ENCODE measurements at regions not wholly inside any gene's neighbourhood (a gene's known extent, or its start where the extent isn't known, plus 50 kb on each side); places are given as distances from the start of the nearest gene placed in this dataset.

- Histone ChIP-seq H3K4me2 (ENCODE audit: unreplicated experiment) (no peak overlapping the region), H3K9me3 (ENCODE audit: low read depth) (no peaks in the 10 kb centered on the region), H3K27me3 (replicated peaks; ENCODE audit: insufficient read depth) (peaks cover 10% of the 10 kb centered on the region; the same call in 1 of the 2 replicates), H3K79me2 (ENCODE audit: insufficient read depth) (no peaks in the 10 kb centered on the region), H3K27ac (no peak overlapping the region), H3K4me1 (ENCODE audit: insufficient read depth) (peaks cover 10% of the 10 kb centered on the region), H2AFZ (no peak overlapping the region), H3K36me3 (ENCODE audit: low read depth) (no peaks in the 10 kb centered on the region), H3K9me2 (ENCODE audit: insufficient read depth) (no peaks in the 10 kb centered on the region), H4K20me1 (ENCODE audit: insufficient read depth) (no peaks in the 10 kb centered on the region), H3F3A (ENCODE audit: insufficient read depth) (peaks cover 10% of the 10 kb centered on the region; the same call in 1 of the 2 replicates), H3K9ac (no peak overlapping the region), H3K4me3 (no peak overlapping the region)
- in situ Hi-C loops (cut with MboI), result no loop called here
- WGBS, 2 experiments (ENCODE audit: low coverage in 1 of 2, low lambda C conversion rate in 2 of 2, missing lambda C conversion rate in 2 of 2), result 77 to 84% methylated on average over 14 of the region's 14 CpGs
- TF ChIP-seq EZH2phosphoT487 (IDR thresholded peaks at IDR 0.05; ENCODE audit: insufficient read depth, low read depth) (no peak), EZH2 (IDR thresholded peaks at IDR 0.05; ENCODE audit: insufficient read depth, poor library complexity, severe bottlenecking) (no peak)
- no peak for DNase-seq
Measured at GRCh38 chr2:8514796-8515758, 166.8 kb upstream of the ID2 start.

- Histone ChIP-seq H3K9me2 (ENCODE audit: insufficient read depth) (no peaks in the 10 kb centered on the region), H3K27ac (no peak overlapping the region), H3K36me3 (ENCODE audit: low read depth) (no peaks in the 10 kb centered on the region), H3K27me3 (replicated peaks; ENCODE audit: insufficient read depth) (peaks cover 10% of the 10 kb centered on the region; the same call in 1 of the 2 replicates), H3K9ac (no peak overlapping the region), H4K20me1 (ENCODE audit: insufficient read depth) (no peaks in the 10 kb centered on the region), H3K4me1 (ENCODE audit: insufficient read depth) (peaks cover 10% of the 10 kb centered on the region), H3K4me2 (ENCODE audit: unreplicated experiment) (no peak overlapping the region), H2AFZ (no peak overlapping the region), H3K4me3 (no peak overlapping the region), H3F3A (ENCODE audit: insufficient read depth) (peaks cover 10% of the 10 kb centered on the region; the same call in 1 of the 2 replicates), H3K9me3 (ENCODE audit: low read depth) (no peaks in the 10 kb centered on the region), H3K79me2 (ENCODE audit: insufficient read depth) (no peaks in the 10 kb centered on the region)
- no peak for DNase-seq
- in situ Hi-C loops (cut with MboI), result no loop called here
- 93 to 97% methylated on average over 5 of the region's 5 CpGs for WGBS, 2 experiments (ENCODE audit: low coverage in 1 of 2, low lambda C conversion rate in 2 of 2, missing lambda C conversion rate in 2 of 2)
- no peak for TF ChIP-seq EZH2 (IDR thresholded peaks at IDR 0.05; ENCODE audit: insufficient read depth, poor library complexity, severe bottlenecking)
- no peak for TF ChIP-seq EZH2phosphoT487 (IDR thresholded peaks at IDR 0.05; ENCODE audit: insufficient read depth, low read depth)
Measured at GRCh38 chr2:8515864-8516533, 165.9 kb upstream of the ID2 start.

- no peaks in the 10 kb centered on the region for H3K79me2 ChIP-seq (ENCODE audit: insufficient read depth)
- no peaks in the 10 kb centered on the region for H3K4me1 ChIP-seq (ENCODE audit: insufficient read depth)
- H3K4me3 ChIP-seq, result no peak overlapping the region
- H3K27me3 ChIP-seq (replicated peaks; ENCODE audit: insufficient read depth), result peaks cover 10% of the 10 kb centered on the region; the same call in 1 of the 2 replicates
- DNase-seq, result no peak
- no peak overlapping the region for H2AFZ ChIP-seq
- TF ChIP-seq EZH2phosphoT487 (IDR thresholded peaks at IDR 0.05; ENCODE audit: insufficient read depth, low read depth), result no peak
- TF ChIP-seq EZH2 (IDR thresholded peaks at IDR 0.05; ENCODE audit: insufficient read depth, poor library complexity, severe bottlenecking), result no peak
- H3K9me3 ChIP-seq (ENCODE audit: low read depth), result no peaks in the 10 kb centered on the region
- no peaks in the 10 kb centered on the region for H3F3A ChIP-seq (ENCODE audit: insufficient read depth)
- H3K9me2 ChIP-seq (ENCODE audit: insufficient read depth), result no peaks in the 10 kb centered on the region
- in situ Hi-C loops (cut with MboI), result no loop called here
- no peak overlapping the region for H3K4me2 ChIP-seq (ENCODE audit: unreplicated experiment)
- 85 to 90% methylated on average over 11 to 16 of the region's 16 CpGs for WGBS, 2 experiments (ENCODE audit: low coverage in 1 of 2, low lambda C conversion rate in 2 of 2, missing lambda C conversion rate in 2 of 2)
- no peaks in the 10 kb centered on the region for H3K36me3 ChIP-seq (ENCODE audit: low read depth)
- no peak overlapping the region for H3K27ac ChIP-seq
- H3K9ac ChIP-seq, result no peak overlapping the region
- H4K20me1 ChIP-seq (ENCODE audit: insufficient read depth), result no peaks in the 10 kb centered on the region
Measured at GRCh38 chr2:8517850-8518498, 163.9 kb upstream of the ID2 start.

GRCh38 chr2:8518979-8519668, 162.7 kb upstream of the ID2 start:
- Histone ChIP-seq H3K9me3 (ENCODE audit: low read depth) (no peaks in the 10 kb centered on the region), H3K9ac (no peak overlapping the region), H3K27ac (no peak overlapping the region), H3K27me3 (replicated peaks; ENCODE audit: insufficient read depth) (peaks cover 10% of the 10 kb centered on the region; the same call in 1 of the 2 replicates), H4K20me1 (ENCODE audit: insufficient read depth) (no peaks in the 10 kb centered on the region), H3K79me2 (ENCODE audit: insufficient read depth) (no peaks in the 10 kb centered on the region), H3K9me2 (ENCODE audit: insufficient read depth) (no peaks in the 10 kb centered on the region), H3F3A (ENCODE audit: insufficient read depth) (no peaks in the 10 kb centered on the region), H3K4me2 (ENCODE audit: unreplicated experiment) (no peak overlapping the region), H3K4me3 (no peak overlapping the region), H2AFZ (no peak overlapping the region), H3K4me1 (ENCODE audit: insufficient read depth) (no peaks in the 10 kb centered on the region), H3K36me3 (ENCODE audit: low read depth) (no peaks in the 10 kb centered on the region)
- no peak for DNase-seq
- WGBS, 2 experiments (ENCODE audit: low coverage in 1 of 2, low lambda C conversion rate in 2 of 2, missing lambda C conversion rate in 2 of 2), result 78 to 83% methylated on average over 8 of the region's 8 CpGs
- in situ Hi-C loops (cut with MboI), result no loop called here
- TF ChIP-seq EZH2phosphoT487 (IDR thresholded peaks at IDR 0.05; ENCODE audit: insufficient read depth, low read depth) (no peak), EZH2 (IDR thresholded peaks at IDR 0.05; ENCODE audit: insufficient read depth, poor library complexity, severe bottlenecking) (no peak)

All from GM23248 (cell line).